ENCODE measurements at regions not wholly inside any gene's neighbourhood (a gene's known extent, or its start where the extent isn't known, plus 50 kb on each side); places are given as distances from the start of the nearest gene placed in this dataset.

GRCh38 chr6:5936140-5936539, 70.6 kb downstream of the NRN1 start:
- TF ChIP-seq EZH2phosphoT487 (IDR thresholded peaks at IDR 0.05; ENCODE audit: low read length) (no peak), EZH2 (optimal IDR thresholded peaks at IDR 0.05; ENCODE audit: low read depth, low read length) (no peak), CTCF (IDR thresholded peaks at IDR 0.05; ENCODE audit: low read length) (no peak)
- H2AFZ ChIP-seq (ENCODE audit: low read length), result no peak overlapping the region

GRCh38 chr6:5930968-5931367, 75.8 kb downstream of the NRN1 start:
- no peak overlapping the region for H2AFZ ChIP-seq (ENCODE audit: low read length)
- H3K79me2 ChIP-seq (ENCODE audit: low read length), result no peaks in the 10 kb centered on the region
- no peak overlapping the region for H3K4me3 ChIP-seq (ENCODE audit: low read length)
- H3K9me3 ChIP-seq (replicated peaks; ENCODE audit: insufficient read depth, low read length), result no peaks in the 10 kb centered on the region
- H3K4me1 ChIP-seq (ENCODE audit: low read length), result peaks cover 6% of the 10 kb centered on the region; the same call in 1 of the 2 replicates
- H3F3A ChIP-seq (ENCODE audit: insufficient read depth, low read length), result no peaks in the 10 kb centered on the region
- H3K27ac ChIP-seq (ENCODE audit: low read length), result no peak overlapping the region
- H3K36me3 ChIP-seq (replicated peaks; ENCODE audit: insufficient read depth, low read length), result no peaks in the 10 kb centered on the region
- DNase-seq, result no peak
- H3K9me2 ChIP-seq (replicated peaks; ENCODE audit: insufficient read depth, low read length), result no peaks in the 10 kb centered on the region
- TF ChIP-seq EZH2phosphoT487 (IDR thresholded peaks at IDR 0.05; ENCODE audit: low read length), result no peak
- no peak for TF ChIP-seq EZH2 (optimal IDR thresholded peaks at IDR 0.05; ENCODE audit: low read depth, low read length)
- TF ChIP-seq CTCF (IDR thresholded peaks at IDR 0.05; ENCODE audit: low read length), result no peak
- H3K27me3 ChIP-seq (replicated peaks; ENCODE audit: insufficient read depth, low read length), result no peaks in the 10 kb centered on the region
- no peak overlapping the region for H3K9ac ChIP-seq (ENCODE audit: low read length)
- no peak overlapping the region for H3K4me2 ChIP-seq (ENCODE audit: low read depth, low read length)
- no peaks in the 10 kb centered on the region for H4K20me1 ChIP-seq (ENCODE audit: insufficient read depth, low read length)

More at GRCh38 chr6:5936140-5936539, 70.6 kb downstream of the NRN1 start:
- Histone ChIP-seq H3K79me2 (ENCODE audit: low read length) (no peaks in the 10 kb centered on the region), H3K4me1 (ENCODE audit: low read length) (no peaks in the 10 kb centered on the region), H4K20me1 (ENCODE audit: insufficient read depth, low read length) (no peaks in the 10 kb centered on the region), H3K9me3 (replicated peaks; ENCODE audit: insufficient read depth, low read length) (no peaks in the 10 kb centered on the region), H3K4me2 (ENCODE audit: low read depth, low read length) (no peak overlapping the region), H3K9me2 (replicated peaks; ENCODE audit: insufficient read depth, low read length) (no peaks in the 10 kb centered on the region), H3K4me3 (ENCODE audit: low read length) (no peak overlapping the region), H3K27me3 (replicated peaks; ENCODE audit: insufficient read depth, low read length) (no peaks in the 10 kb centered on the region), H3K36me3 (replicated peaks; ENCODE audit: insufficient read depth, low read length) (no peaks in the 10 kb centered on the region), H3F3A (ENCODE audit: insufficient read depth, low read length) (no peaks in the 10 kb centered on the region), H3K27ac (ENCODE audit: low read length) (no peak overlapping the region), H3K9ac (ENCODE audit: low read length) (no peak overlapping the region)
- DNase-seq, result no peak

GRCh38 chr6:5930143-5930770, 76.5 kb downstream of the NRN1 start:
- no peaks in the 10 kb centered on the region for H3K36me3 ChIP-seq (replicated peaks; ENCODE audit: insufficient read depth, low read length)
- no peaks in the 10 kb centered on the region for H3K79me2 ChIP-seq (ENCODE audit: low read length)
- H3K9ac ChIP-seq (ENCODE audit: low read length), result no peak overlapping the region
- no peaks in the 10 kb centered on the region for H3K27me3 ChIP-seq (replicated peaks; ENCODE audit: insufficient read depth, low read length)
- no peak overlapping the region for H3K4me3 ChIP-seq (ENCODE audit: low read length)
- no peaks in the 10 kb centered on the region for H3F3A ChIP-seq (ENCODE audit: insufficient read depth, low read length)
- DNase-seq, result no peak
- no peak overlapping the region for H3K27ac ChIP-seq (ENCODE audit: low read length)
- H4K20me1 ChIP-seq (ENCODE audit: insufficient read depth, low read length), result no peaks in the 10 kb centered on the region
- no peak overlapping the region; the same call in 1 of the 2 replicates for H3K4me2 ChIP-seq (ENCODE audit: low read depth, low read length)
- H2AFZ ChIP-seq (ENCODE audit: low read length), result no peak overlapping the region
- H3K9me2 ChIP-seq (replicated peaks; ENCODE audit: insufficient read depth, low read length), result no peaks in the 10 kb centered on the region
- H3K4me1 ChIP-seq (ENCODE audit: low read length), result peaks cover 6% of the 10 kb centered on the region; the same call in 1 of the 2 replicates
- TF ChIP-seq CTCF (IDR thresholded peaks at IDR 0.05; ENCODE audit: low read length) (no peak), EZH2phosphoT487 (IDR thresholded peaks at IDR 0.05; ENCODE audit: low read length) (no peak), EZH2 (optimal IDR thresholded peaks at IDR 0.05; ENCODE audit: low read depth, low read length) (no peak)
- H3K9me3 ChIP-seq (replicated peaks; ENCODE audit: insufficient read depth, low read length), result no peaks in the 10 kb centered on the region

Data from MM.1S (cell line).